HEK293 (cell line): ENCODE measurements at regions not wholly inside any gene's neighbourhood (a gene's known extent, or its start where the extent isn't known, plus 50 kb on each side); places are given as distances from the start of the nearest gene placed in this dataset.

ENCODE experiments used
- IKZF3 ChIP-seq: fragments of 450-650 bp; IDR thresholded peaks from 2 replicates; pipeline ENCODE4 v1.5.0; 2018; ENCODE audit warnings: missing biosample characterization, mild to moderate bottlenecking, missing genetic modification characterization, moderate library complexity
- REPIN1 ChIP-seq: fragments of 450-650 bp; formaldehyde crosslinking; IDR thresholded peaks from 2 replicates; pipeline ENCODE4 v1.5.1; 2017; ENCODE audit warnings: missing biosample characterization, missing genetic modification characterization, low read depth
- ZFP41 ChIP-seq: fragments of 450-650 bp; formaldehyde crosslinking; IDR thresholded peaks from 2 replicates; pipeline ENCODE4 v1.5.1; 2016; ENCODE audit warnings: missing biosample characterization, missing genetic modification characterization, borderline replicate concordance
- ZNF133 ChIP-seq: fragments of 450-650 bp; formaldehyde crosslinking; IDR thresholded peaks from 2 replicates; pipeline ENCODE4 v1.5.1; 2016; ENCODE audit warnings: missing biosample characterization, missing genetic modification characterization
- ZNF274 ChIP-seq, 2 experiments: fragments of 200-500 bp in 1 of 2; fragments of 450-650 bp in 1 of 2; sonication (Bioruptor generic) in 1 of 2; formaldehyde crosslinking in 1 of 2; IDR thresholded peaks; 2 replicates each; pipeline versions ENCODE4 v1.5.1 to v1.6.1; 2014 to 2016; ENCODE audit warnings: borderline replicate concordance in 1 of 2, inconsistent platforms in 1 of 2, low read length in 1 of 2, missing biosample characterization in 1 of 2, missing genetic modification characterization in 1 of 2
- ZNF621 ChIP-seq: fragments of 450-650 bp; formaldehyde crosslinking; IDR thresholded peaks from 2 replicates; pipeline ENCODE4 v1.5.1; 2017; ENCODE audit warnings: missing biosample characterization, missing genetic modification characterization
- ZNF791 ChIP-seq: fragments of 450-650 bp; formaldehyde crosslinking; IDR thresholded peaks from 2 replicates; pipeline ENCODE4 v1.5.1; 2016; ENCODE audit warnings: missing biosample characterization, missing genetic modification characterization
- TF ChIP-seq, protein P1 (sequence below): fragments of 450-650 bp; formaldehyde crosslinking; IDR thresholded peaks from 2 replicates; pipeline ENCODE4 v1.5.1; 2016; ENCODE audit warnings: missing biosample characterization, missing genetic modification characterization
- TF ChIP-seq, protein P2 (sequence below): fragments of 450-650 bp; formaldehyde crosslinking; IDR thresholded peaks from 2 replicates; pipeline ENCODE4 v1.5.1; 2016; ENCODE audit warnings: missing biosample characterization, missing genetic modification characterization
- TF ChIP-seq, protein P3 (sequence below): fragments of 450-650 bp; formaldehyde crosslinking; optimal IDR thresholded peaks from 2 replicates; pipeline ENCODE3; 2016; ENCODE audit warnings: missing biosample characterization, mild to moderate bottlenecking, missing genetic modification characterization
- TF ChIP-seq, protein P4 (sequence below): fragments of 450-650 bp; formaldehyde crosslinking; IDR thresholded peaks from 2 replicates; pipeline ENCODE4 v1.5.1; 2017; ENCODE audit warnings: missing biosample characterization, missing genetic modification characterization
- TF ChIP-seq, protein P5 (sequence below): sonication (generic); formaldehyde crosslinking; IDR thresholded peaks from 2 replicates; pipeline ENCODE4 v1.8.1; 2022; ENCODE audit warnings: mild to moderate bottlenecking, moderate library complexity, missing genetic modification reagents
- TF ChIP-seq, protein P6 (sequence below): fragments of 450-650 bp; formaldehyde crosslinking; IDR thresholded peaks from 2 replicates; pipeline ENCODE4 v1.5.1; 2016; ENCODE audit warnings: missing biosample characterization, missing genetic modification characterization

DNA sequence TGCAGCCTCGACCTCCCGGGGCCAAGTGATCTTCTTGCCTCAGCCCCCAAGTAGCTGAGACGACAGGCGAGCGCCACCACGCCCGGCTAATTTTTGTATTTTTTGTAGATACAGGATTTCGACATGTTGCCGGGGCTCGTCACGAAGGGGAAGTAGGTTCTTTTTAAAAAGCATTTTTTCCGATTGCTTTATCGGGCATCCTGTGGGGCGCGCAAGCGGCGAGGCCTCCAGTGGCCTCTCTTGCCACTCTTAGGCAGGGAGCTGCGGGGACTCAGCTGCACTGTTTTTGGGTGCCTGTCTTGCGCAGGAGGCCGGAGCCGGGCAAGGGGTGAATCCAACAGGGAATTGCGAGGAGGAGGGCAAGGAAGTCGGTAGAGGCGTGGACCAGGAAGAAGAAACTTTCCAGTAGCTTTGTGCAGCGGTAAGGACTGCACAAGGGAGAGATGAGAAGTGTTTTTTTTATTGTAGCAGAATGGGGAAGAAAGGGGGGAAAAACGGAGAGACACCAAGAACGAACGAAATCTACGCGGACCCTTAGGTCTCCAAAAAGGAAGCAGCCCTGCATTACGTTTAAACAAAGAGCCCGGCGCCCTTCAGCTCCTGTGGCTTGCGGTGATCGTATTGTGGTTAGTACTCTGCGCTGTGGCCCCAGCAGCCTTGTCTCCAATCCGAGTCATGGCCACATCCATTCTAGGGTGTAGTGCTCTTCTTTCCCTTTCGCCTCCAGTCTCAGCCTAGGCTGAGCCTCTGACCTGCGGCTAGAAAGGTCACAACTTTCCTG lies 164.8 kb downstream of the PPIAL4G start:
- TF ChIP-seq ZNF621 (tag by site-specific recombination): no peak
- TF ChIP-seq, protein P1, sequence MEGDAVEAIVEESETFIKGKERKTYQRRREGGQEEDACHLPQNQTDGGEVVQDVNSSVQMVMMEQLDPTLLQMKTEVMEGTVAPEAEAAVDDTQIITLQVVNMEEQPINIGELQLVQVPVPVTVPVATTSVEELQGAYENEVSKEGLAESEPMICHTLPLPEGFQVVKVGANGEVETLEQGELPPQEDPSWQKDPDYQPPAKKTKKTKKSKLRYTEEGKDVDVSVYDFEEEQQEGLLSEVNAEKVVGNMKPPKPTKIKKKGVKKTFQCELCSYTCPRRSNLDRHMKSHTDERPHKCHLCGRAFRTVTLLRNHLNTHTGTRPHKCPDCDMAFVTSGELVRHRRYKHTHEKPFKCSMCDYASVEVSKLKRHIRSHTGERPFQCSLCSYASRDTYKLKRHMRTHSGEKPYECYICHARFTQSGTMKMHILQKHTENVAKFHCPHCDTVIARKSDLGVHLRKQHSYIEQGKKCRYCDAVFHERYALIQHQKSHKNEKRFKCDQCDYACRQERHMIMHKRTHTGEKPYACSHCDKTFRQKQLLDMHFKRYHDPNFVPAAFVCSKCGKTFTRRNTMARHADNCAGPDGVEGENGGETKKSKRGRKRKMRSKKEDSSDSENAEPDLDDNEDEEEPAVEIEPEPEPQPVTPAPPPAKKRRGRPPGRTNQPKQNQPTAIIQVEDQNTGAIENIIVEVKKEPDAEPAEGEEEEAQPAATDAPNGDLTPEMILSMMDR (tag by site-specific recombination): no peak
- TF ChIP-seq ZFP41 (tag by site-specific recombination): no peak
- TF ChIP-seq, protein P2, sequence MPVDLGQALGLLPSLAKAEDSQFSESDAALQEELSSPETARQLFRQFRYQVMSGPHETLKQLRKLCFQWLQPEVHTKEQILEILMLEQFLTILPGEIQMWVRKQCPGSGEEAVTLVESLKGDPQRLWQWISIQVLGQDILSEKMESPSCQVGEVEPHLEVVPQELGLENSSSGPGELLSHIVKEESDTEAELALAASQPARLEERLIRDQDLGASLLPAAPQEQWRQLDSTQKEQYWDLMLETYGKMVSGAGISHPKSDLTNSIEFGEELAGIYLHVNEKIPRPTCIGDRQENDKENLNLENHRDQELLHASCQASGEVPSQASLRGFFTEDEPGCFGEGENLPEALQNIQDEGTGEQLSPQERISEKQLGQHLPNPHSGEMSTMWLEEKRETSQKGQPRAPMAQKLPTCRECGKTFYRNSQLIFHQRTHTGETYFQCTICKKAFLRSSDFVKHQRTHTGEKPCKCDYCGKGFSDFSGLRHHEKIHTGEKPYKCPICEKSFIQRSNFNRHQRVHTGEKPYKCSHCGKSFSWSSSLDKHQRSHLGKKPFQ (tag by site-specific recombination): no peak
- TF ChIP-seq, protein P3, sequence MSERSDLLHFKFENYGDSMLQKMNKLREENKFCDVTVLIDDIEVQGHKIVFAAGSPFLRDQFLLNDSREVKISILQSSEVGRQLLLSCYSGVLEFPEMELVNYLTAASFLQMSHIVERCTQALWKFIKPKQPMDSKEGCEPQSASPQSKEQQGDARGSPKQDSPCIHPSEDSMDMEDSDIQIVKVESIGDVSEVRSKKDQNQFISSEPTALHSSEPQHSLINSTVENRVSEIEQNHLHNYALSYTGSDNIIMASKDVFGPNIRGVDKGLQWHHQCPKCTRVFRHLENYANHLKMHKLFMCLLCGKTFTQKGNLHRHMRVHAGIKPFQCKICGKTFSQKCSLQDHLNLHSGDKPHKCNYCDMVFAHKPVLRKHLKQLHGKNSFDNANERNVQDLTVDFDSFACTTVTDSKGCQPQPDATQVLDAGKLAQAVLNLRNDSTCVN (tag by site-specific recombination): no peak
- no peak for TF ChIP-seq ZNF274 (IDR thresholded peaks at IDR 0.05; ENCODE audit: low read length)
- no peak for TF ChIP-seq ZNF274 (tag by site-specific recombination; IDR thresholded peaks at IDR 0.05; ENCODE audit: borderline replicate concordance)
- TF ChIP-seq IKZF3 (tag by site-specific recombination): no peak
- no peak for TF ChIP-seq ZNF791 (tag by site-specific recombination)
- TF ChIP-seq ZNF133 (tag by site-specific recombination): no peak
- TF ChIP-seq, protein P4, sequence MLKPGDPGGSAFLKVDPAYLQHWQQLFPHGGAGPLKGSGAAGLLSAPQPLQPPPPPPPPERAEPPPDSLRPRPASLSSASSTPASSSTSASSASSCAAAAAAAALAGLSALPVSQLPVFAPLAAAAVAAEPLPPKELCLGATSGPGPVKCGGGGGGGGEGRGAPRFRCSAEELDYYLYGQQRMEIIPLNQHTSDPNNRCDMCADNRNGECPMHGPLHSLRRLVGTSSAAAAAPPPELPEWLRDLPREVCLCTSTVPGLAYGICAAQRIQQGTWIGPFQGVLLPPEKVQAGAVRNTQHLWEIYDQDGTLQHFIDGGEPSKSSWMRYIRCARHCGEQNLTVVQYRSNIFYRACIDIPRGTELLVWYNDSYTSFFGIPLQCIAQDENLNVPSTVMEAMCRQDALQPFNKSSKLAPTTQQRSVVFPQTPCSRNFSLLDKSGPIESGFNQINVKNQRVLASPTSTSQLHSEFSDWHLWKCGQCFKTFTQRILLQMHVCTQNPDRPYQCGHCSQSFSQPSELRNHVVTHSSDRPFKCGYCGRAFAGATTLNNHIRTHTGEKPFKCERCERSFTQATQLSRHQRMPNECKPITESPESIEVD (tag by site-specific recombination): no peak
- TF ChIP-seq, protein P5, sequence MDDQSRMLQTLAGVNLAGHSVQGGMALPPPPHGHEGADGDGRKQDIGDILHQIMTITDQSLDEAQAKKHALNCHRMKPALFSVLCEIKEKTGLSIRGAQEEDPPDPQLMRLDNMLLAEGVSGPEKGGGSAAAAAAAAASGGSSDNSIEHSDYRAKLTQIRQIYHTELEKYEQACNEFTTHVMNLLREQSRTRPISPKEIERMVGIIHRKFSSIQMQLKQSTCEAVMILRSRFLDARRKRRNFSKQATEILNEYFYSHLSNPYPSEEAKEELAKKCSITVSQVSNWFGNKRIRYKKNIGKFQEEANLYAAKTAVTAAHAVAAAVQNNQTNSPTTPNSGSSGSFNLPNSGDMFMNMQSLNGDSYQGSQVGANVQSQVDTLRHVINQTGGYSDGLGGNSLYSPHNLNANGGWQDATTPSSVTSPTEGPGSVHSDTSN (CRISPR knock-in tag): no peak
- no peak for TF ChIP-seq REPIN1
- TF ChIP-seq, protein P6, sequence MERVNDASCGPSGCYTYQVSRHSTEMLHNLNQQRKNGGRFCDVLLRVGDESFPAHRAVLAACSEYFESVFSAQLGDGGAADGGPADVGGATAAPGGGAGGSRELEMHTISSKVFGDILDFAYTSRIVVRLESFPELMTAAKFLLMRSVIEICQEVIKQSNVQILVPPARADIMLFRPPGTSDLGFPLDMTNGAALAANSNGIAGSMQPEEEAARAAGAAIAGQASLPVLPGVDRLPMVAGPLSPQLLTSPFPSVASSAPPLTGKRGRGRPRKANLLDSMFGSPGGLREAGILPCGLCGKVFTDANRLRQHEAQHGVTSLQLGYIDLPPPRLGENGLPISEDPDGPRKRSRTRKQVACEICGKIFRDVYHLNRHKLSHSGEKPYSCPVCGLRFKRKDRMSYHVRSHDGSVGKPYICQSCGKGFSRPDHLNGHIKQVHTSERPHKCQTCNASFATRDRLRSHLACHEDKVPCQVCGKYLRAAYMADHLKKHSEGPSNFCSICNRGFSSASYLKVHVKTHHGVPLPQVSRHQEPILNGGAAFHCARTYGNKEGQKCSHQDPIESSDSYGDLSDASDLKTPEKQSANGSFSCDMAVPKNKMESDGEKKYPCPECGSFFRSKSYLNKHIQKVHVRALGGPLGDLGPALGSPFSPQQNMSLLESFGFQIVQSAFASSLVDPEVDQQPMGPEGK (tag by site-specific recombination): no peak
